CD4-positive, CD25-positive, alpha-beta regulatory T cell (primary cell): ENCODE measurements at regions not wholly inside any gene's neighbourhood (a gene's known extent, or its start where the extent isn't known, plus 50 kb on each side); places are given as distances from the start of the nearest gene placed in this dataset.
"Not testable (repeated sequence)": the region's sequence is repeated elsewhere in the genome, so short reads cannot be mapped to it uniquely, and the experiment has no call there.

Source experiments
- ATAC-seq, 2 donors: fragments of 150-1000 bp; cut with Tn5 transposase; one replicate each; pipeline ENCODE4 v1.10.0; 2021; ENCODE audit warnings: low read depth in 2 of 2, moderate number of reproducible peaks in 2 of 2, moderate library complexity in 1 of 2
- DNase-seq, 3 donors: peaks; one replicate each; pipeline versions ENCODE4 v3.0.0 to v3.0.0-alpha.2; 2012 to 2022; ENCODE audit warnings: mixed read lengths in 1 of 3
- H3K27ac ChIP-seq: one replicate; pipeline ENCODE4 v1.7.0; 2013; ENCODE audit warnings: mild to moderate bottlenecking, low read length; ENCODE audit not compliant: insufficient read depth, poor library complexity, severe bottlenecking
- H3K27me3 ChIP-seq: one replicate; pipeline ENCODE4 v1.7.0; 2013; ENCODE audit warnings: low read length; ENCODE audit not compliant: control insufficient read depth, insufficient read depth
- H3K36me3 ChIP-seq: one replicate; pipeline ENCODE4 v1.7.0; 2013; ENCODE audit warnings: mild to moderate bottlenecking, low read length, moderate library complexity; ENCODE audit not compliant: control insufficient read depth, insufficient read depth
- H3K4me1 ChIP-seq: 2 replicates; pipeline ENCODE4 v1.7.0; 2013; ENCODE audit warnings: mild to moderate bottlenecking, low read length; ENCODE audit not compliant: insufficient read depth, control insufficient read depth, poor library complexity, severe bottlenecking
- H3K4me3 ChIP-seq: one replicate; pipeline ENCODE4 v1.7.0; 2013; ENCODE audit warnings: low read depth, mild to moderate bottlenecking, low read length, moderate library complexity
- H3K9me3 ChIP-seq, 2 experiments: 1 replicate in 1 of 2; 2 replicates in 1 of 2; pipeline ENCODE4 v1.7.0; 2013; ENCODE audit warnings: low read length in 2 of 2, mild to moderate bottlenecking in 1 of 2, moderate library complexity in 1 of 2; ENCODE audit not compliant: control insufficient read depth in 2 of 2
- H3K27ac Mint-ChIP-seq, 3 donors: one replicate each; pipeline ENCODE4 v1.8.0; 2020 to 2022; ENCODE audit warnings: mild to moderate bottlenecking in 3 of 3, mixed read lengths in 3 of 3, moderate library complexity in 2 of 3
- H3K27me3 Mint-ChIP-seq: one replicate; pipeline ENCODE4 v1.8.0; 2022; ENCODE audit warnings: mild to moderate bottlenecking, mixed read lengths
- H3K36me3 Mint-ChIP-seq: one replicate; pipeline ENCODE4 v1.8.0; 2020; ENCODE audit warnings: mixed read lengths
- H3K4me1 Mint-ChIP-seq, 4 donors: one replicate each; pipeline ENCODE4 v1.8.0; 2020 to 2022; ENCODE audit warnings: mixed read lengths in 4 of 4, mild to moderate bottlenecking in 1 of 4
- H3K4me3 Mint-ChIP-seq, 4 donors: one replicate each; pipeline ENCODE4 v1.8.0; 2020 to 2022; ENCODE audit warnings: mild to moderate bottlenecking in 4 of 4, mixed read lengths in 4 of 4, moderate library complexity in 3 of 4
- H3K9me3 Mint-ChIP-seq, 7 donors: one replicate each; pipeline ENCODE4 v1.8.0; 2020 to 2022; ENCODE audit warnings: mixed read lengths in 7 of 7, mild to moderate bottlenecking in 3 of 7, moderate library complexity in 2 of 7

DNA sequence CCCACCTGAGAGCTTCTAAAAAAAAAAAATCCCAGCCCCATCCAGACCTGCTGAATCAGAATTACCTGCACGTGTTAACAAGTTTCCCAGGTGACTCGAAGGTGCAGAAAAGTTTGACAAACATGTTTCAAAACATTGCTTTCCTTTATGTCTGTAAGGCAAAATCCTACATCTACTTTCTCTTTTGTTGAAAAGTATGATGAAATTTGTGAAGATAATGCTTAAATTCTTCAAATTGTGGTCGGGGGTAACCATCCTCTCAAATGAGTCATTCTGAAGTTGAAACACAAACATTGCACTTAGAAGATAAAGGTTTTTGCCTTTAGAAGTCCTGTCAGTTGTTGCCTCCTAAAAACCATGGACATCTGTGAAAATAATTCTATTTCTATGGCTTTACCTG lies 429.7 kb downstream of the EPHA7 start:
- ATAC-seq (no peak), DNase-seq (no peak)
- Mint-ChIP-seq H3K27ac (no peak overlapping the region), H3K36me3 (no peaks in the 10 kb centered on the region), H3K4me1 (no peaks in the 10 kb centered on the region), H3K9me3 (peaks cover 0 to 16% (median 4%) of the 10 kb centered on the region in 7 donors), H3K27me3 (no peaks in the 10 kb centered on the region), H3K4me3 (no peak overlapping the region)
- Histone ChIP-seq H3K9me3 (peaks cover 0 to 7% of the 10 kb centered on the region in 2 experiments), H3K27me3 (no peaks in the 10 kb centered on the region), H3K4me3 (no peak overlapping the region), H3K36me3 (no peaks in the 10 kb centered on the region), H3K27ac (no peak overlapping the region), H3K4me1 (no peaks in the 10 kb centered on the region)

DNA sequence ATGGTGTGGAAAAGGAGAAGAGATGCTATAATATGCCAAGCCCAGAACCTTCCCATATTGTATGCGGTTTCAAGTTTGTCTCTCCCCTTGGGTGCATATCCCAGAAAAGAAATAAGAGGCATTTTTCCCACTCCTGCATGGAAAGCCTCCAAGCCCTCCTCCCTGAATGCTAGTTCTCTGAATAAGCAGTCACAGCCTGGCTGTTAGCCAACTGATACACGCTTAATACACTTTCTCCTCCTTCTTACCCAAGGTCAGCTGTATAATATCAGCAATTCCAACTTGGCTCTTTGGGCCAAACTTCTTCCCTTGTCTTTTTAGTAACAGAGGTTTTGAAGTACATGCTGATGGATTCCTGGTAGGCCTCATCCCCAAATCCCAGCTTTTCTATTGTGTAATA lies 440.1 kb downstream of the EPHA7 start:
- H3K4me3 Mint-ChIP-seq, result no peak overlapping the region

DNA sequence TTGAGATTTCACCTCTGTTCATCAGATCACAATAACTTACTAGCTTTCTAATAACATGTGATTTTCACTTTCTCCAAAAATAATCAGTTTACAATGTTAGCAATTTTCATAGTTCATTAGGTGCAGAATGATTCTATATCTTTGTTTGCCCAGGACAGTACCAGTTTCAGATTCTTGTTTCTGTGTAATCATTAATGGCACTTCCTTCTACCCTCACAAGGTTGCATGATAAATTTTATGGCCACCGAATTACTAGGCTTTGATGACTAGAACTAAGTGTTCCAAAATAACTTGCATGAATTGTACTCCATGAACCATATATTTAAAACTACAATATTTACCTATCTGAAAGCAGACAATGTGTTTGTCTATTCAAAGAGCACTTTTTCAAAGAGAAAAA lies 442.3 kb downstream of the EPHA7 start:
- Mint-ChIP-seq H3K27ac (no peak overlapping the region), H3K36me3 (no peaks in the 10 kb centered on the region), H3K4me1 (no peaks in the 10 kb centered on the region), H3K27me3 (no peaks in the 10 kb centered on the region), H3K4me3 (no peak overlapping the region), H3K9me3 (peaks cover 5 to 26% (median 9%) of the 10 kb centered on the region in 7 donors)
- H3K36me3 ChIP-seq, result no peaks in the 10 kb centered on the region
- DNase-seq (no peak), ATAC-seq (no peak)
- H3K27me3 ChIP-seq, result no peaks in the 10 kb centered on the region
- H3K4me1 ChIP-seq, result no peaks in the 10 kb centered on the region
- H3K9me3 ChIP-seq, result peaks cover 0 to 1% of the 10 kb centered on the region in 2 experiments
- no peak overlapping the region for H3K27ac ChIP-seq
- H3K4me3 ChIP-seq, result no peak overlapping the region

More for the DNA sequence above, 440.1 kb downstream of the EPHA7 start:
- H3K27ac ChIP-seq, result no peak overlapping the region
- H3K36me3 ChIP-seq, result no peaks in the 10 kb centered on the region
- H3K27me3 Mint-ChIP-seq, result no peaks in the 10 kb centered on the region
- no peaks in the 10 kb centered on the region for H3K4me1 ChIP-seq
- no peaks in the 10 kb centered on the region for H3K4me1 Mint-ChIP-seq
- H3K9me3 ChIP-seq, result peaks cover 0 to 5% of the 10 kb centered on the region in 2 experiments
- DNase-seq (no peak), ATAC-seq (no peak)
- peaks cover 0 to 26% (median 9%) of the 10 kb centered on the region in 7 donors for H3K9me3 Mint-ChIP-seq
- H3K36me3 Mint-ChIP-seq, result no peaks in the 10 kb centered on the region
- no peaks in the 10 kb centered on the region for H3K27me3 ChIP-seq
- H3K27ac Mint-ChIP-seq, result no peak overlapping the region
- no peak overlapping the region for H3K4me3 ChIP-seq

DNA sequence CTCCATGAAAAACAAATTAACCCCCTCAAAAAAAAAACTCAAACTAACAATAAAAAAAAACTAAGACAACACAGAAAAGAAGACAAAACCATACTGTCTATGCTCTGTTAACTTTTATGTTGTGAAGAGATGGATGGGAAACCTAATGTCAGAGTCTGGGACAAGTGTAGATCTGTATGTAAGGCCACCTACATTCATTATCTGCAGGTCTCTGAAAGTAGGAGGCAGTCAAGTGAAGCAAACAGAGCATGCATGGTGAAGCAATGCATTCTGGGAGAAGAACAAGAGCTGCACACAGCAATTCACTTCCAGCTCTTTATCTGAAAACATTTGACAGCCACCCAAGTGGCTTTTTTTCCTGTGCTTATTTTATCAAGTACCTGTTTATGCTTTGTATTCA lies 452.0 kb downstream of the EPHA7 start:
- Mint-ChIP-seq H3K4me3 (no peak overlapping the region), H3K9me3 (peaks cover 0 to 8% (median 5%) of the 10 kb centered on the region in 7 donors), H3K27me3 (no peaks in the 10 kb centered on the region)

DNA sequence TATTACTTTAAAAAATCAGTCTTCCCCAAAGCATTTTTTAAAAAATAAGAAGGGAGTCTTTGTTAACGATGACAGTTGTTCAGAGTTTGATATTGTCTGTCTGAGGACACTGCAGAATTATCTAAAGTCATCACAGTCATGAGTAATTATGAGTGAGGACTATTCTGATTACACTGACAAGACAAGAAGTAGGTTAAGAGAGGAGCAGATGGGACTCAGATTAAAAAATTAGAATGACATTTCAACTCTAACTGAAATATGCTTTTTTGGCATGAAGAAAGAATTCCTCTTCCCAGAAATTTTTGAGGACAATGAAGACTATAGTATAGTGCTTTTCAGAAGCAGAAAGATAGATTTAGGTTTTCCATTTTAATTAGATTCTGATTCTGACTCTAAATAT lies 456.5 kb downstream of the EPHA7 start:
- Mint-ChIP-seq H3K4me3 (no peak overlapping the region), H3K36me3 (no peaks in the 10 kb centered on the region), H3K4me1 (no peaks in the 10 kb centered on the region), H3K27ac (no peak overlapping the region), H3K9me3 (peaks cover 3 to 18% (median 11%) of the 10 kb centered on the region in 7 donors), H3K27me3 (no peaks in the 10 kb centered on the region)
- ATAC-seq (no peak), DNase-seq (no peak)
- Histone ChIP-seq H3K27me3 (no peaks in the 10 kb centered on the region), H3K4me1 (no peaks in the 10 kb centered on the region), H3K9me3 (peaks cover 0 to 4% of the 10 kb centered on the region in 2 experiments), H3K4me3 (no peak overlapping the region), H3K36me3 (no peaks in the 10 kb centered on the region), H3K27ac (no peak overlapping the region)

More for the DNA sequence above, 452.0 kb downstream of the EPHA7 start:
- no peaks in the 10 kb centered on the region for H3K4me1 ChIP-seq
- H3K36me3 ChIP-seq, result no peaks in the 10 kb centered on the region
- no peak overlapping the region for H3K27ac ChIP-seq
- Mint-ChIP-seq H3K36me3 (no peaks in the 10 kb centered on the region), H3K27ac (no peak overlapping the region), H3K4me1 (no peaks in the 10 kb centered on the region)
- no peaks in the 10 kb centered on the region for H3K27me3 ChIP-seq
- H3K4me3 ChIP-seq, result no peak overlapping the region
- H3K9me3 ChIP-seq, result peaks cover 0 to 4% of the 10 kb centered on the region in 2 experiments
- no peak for ATAC-seq
- no peak for DNase-seq

DNA sequence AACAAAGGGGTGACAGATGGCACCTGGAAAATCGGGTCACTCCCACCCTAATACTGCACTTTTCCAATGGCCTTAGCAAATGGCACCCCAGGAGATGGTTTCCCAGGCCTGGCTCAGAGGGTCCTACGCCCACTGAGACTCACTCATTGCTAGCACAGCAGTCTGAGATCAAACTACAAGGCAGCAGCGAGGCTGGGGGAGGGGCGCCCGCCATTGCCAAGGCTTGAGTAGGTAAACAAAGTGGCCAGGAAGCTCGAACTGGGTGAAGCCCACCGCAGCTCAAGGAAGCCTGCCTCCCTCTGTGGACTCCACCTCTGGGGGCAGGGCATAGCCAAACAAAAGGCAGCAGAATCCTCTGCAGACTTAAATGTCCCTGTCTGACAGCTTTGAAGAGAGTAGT lies 467.2 kb downstream of the EPHA7 start:
- H3K27me3 ChIP-seq, H3K4me3 ChIP-seq, H3K36me3 ChIP-seq, H3K4me1 ChIP-seq, H3K9me3 ChIP-seq, H3K27ac ChIP-seq, DNase-seq, H3K27me3 Mint-ChIP-seq, H3K4me1 Mint-ChIP-seq, ATAC-seq, H3K27ac Mint-ChIP-seq, H3K4me3 Mint-ChIP-seq, H3K36me3 Mint-ChIP-seq: not testable (repeated sequence)
- peaks cover 0 to 24% (median 7%) of the 10 kb centered on the region in 7 donors for H3K9me3 Mint-ChIP-seq

DNA sequence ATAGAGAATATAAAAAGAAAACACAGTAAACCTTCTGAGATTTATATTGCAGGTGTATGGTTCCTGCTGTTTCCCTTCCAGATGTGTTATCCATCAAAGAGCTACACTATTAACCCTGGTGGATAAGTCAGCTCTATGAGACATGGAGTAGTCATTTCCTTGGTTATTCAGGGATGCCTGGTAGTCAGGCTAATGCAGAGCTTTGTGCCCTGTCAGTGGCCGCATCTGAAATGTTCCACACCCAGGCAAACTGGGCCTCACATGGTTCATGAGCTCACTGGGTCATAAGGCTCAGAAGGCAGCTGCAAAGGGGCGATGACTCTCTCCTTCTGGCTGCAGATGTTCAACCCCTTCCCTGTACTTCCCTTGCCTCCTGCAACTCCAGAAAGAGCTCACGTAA lies 473.6 kb downstream of the EPHA7 start:
- Histone ChIP-seq H3K36me3 (no peaks in the 10 kb centered on the region), H3K4me1 (no peaks in the 10 kb centered on the region), H3K9me3 (no peaks in the 10 kb centered on the region), H3K4me3 (no peak overlapping the region), H3K27ac (no peak overlapping the region), H3K27me3 (no peaks in the 10 kb centered on the region)
- Mint-ChIP-seq H3K4me1 (no peaks in the 10 kb centered on the region), H3K27me3 (no peaks in the 10 kb centered on the region), H3K27ac (no peak overlapping the region), H3K9me3 (peaks cover 0 to 24% (median 8%) of the 10 kb centered on the region in 7 donors), H3K4me3 (no peak overlapping the region), H3K36me3 (peaks cover 3% of the 10 kb centered on the region)
- DNase-seq (no peak), ATAC-seq (no peak)

DNA sequence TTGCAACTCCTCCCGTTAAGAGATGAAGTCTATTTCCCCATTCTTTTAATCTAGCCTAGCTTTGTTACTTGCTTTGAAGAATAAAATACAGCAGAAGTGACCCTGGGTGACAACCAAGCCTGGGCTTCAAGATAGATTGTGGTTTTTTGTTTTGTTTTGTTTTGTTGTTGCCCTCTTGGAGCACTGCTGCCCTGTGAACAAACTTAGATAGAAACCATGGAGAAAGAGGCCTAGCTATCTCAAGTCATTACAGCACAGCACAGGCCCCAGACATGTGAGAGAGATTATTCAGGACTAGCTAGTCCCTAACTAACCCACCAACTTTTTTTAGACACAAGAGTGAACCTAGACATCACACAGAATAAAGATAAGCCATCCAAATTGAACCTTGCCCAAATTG lies 475.2 kb downstream of the EPHA7 start:
- Histone ChIP-seq H3K4me1 (no peaks in the 10 kb centered on the region), H3K9me3 (peaks cover 0 to 4% of the 10 kb centered on the region in 2 experiments), H3K27me3 (no peaks in the 10 kb centered on the region), H3K4me3 (no peak overlapping the region), H3K27ac (no peak overlapping the region), H3K36me3 (no peaks in the 10 kb centered on the region)
- no peaks in the 10 kb centered on the region for H3K27me3 Mint-ChIP-seq
- DNase-seq (no peak), ATAC-seq (no peak)
- H3K27ac Mint-ChIP-seq, result no peak overlapping the region
- H3K4me1 Mint-ChIP-seq, result no peaks in the 10 kb centered on the region
- H3K4me3 Mint-ChIP-seq, result no peak overlapping the region
- peaks cover 3% of the 10 kb centered on the region for H3K36me3 Mint-ChIP-seq
- H3K9me3 Mint-ChIP-seq, result peaks cover 0 to 20% (median 6%) of the 10 kb centered on the region in 7 donors
